Stimulated activated CD4-positive, alpha-beta T cell treated with anti-CD3 and anti-CD28 coated beads, Interleukin-15, amount 100 ng/mL, for 24 hours (primary cell): ENCODE measurements at regions not wholly inside any gene's neighbourhood (a gene's known extent, or its start where the extent isn't known, plus 50 kb on each side); places are given as distances from the start of the nearest gene placed in this dataset.
"Not testable (repeated sequence)": the region's sequence is repeated elsewhere in the genome, so short reads cannot be mapped to it uniquely, and the experiment has no call there.

Source experiments
- DNase-seq: peaks from one replicate; pipeline ENCODE4 v3.0.0-alpha.2; 2020

DNA sequence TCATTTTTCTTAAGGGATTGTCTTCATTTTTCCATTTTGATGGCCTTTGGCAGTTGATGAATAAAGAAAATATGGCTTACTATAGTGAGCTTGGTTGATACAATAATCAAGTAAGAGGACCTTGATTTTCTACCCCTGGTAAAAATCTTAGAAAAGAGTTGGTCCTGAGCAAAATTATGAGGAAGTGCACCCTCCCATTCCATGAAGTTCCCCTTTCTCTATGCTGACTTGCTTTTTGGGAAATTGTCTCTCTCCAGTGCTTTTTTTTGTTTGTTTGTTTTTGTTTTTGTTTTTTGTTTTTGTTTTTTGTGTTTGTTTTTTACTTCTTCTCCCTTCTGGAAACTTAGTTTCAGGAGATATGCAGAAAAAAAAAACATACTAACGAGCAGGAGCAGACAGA is 449.2 kb upstream of the ACTBL2 start:
- DNase-seq: no peak

DNA sequence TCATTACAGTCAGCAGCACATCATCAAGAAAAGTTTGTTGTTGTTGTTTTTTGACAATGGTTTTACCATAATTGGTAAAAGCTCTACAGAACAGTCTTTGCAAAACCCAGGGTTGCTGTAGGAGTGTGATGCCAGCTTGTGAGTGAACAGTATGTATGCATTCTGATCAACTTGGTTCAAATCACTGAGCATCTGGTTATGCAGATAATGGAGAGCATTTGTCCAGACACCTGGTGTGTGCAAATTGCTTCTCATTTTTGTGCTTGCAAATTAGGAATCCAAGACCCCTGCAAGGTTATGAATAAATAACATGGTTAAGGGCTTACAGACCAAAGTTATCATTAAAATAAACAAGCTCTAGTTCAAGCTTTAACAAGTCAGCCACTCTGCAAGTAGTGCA is 448.7 kb upstream of the ACTBL2 start:
- no peak for DNase-seq

- no peak for DNase-seq
These were observed 446.7 kb upstream of the ACTBL2 start for GRCh38 chr5:57929271-57929670.

GRCh38 chr5:57923094-57923493 is 440.5 kb upstream of the ACTBL2 start:
- DNase-seq: not testable (repeated sequence)

DNA sequence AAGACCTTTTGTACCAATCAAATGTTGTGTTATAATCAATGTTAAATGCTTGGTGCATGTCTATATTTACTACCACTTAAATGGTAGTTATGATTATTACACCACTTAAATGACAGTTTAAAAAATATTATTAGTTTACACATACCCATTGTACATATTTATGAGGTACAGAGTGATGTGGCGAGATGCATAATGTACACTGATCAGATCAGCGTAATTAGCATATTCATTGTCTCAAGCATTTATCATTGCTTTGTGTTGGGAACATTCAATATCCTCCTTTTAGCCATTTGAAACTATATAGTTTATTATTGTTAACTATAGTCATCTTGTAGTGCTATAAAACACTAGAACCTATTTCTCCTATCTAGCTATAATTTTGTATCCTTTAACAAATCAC is 434.4 kb upstream of the ACTBL2 start:
- no peak for DNase-seq

- no peak for DNase-seq
These were observed 432.9 kb upstream of the ACTBL2 start for GRCh38 chr5:57915536-57915935.

- DNase-seq: no peak
These were observed 428.8 kb upstream of the ACTBL2 start for GRCh38 chr5:57911438-57911837.

DNA sequence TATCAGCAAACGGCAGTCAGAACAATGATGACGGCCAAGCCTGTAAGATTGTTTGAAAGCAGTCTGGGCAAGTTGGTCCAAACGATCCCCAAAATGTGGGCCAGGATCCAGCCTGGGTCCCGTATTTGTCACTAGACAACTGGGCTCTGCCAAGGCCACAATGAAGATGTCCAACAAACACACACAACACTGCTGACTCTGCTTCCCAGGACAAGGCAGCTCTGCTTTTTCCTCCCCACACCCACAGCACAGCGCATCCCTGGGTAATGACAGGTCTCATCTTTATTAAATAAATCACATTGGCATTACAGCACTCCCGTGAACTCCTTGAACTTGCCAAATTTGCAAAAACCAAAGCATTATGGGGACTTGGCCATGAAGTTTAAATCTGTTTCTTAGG is 424.1 kb upstream of the ACTBL2 start:
- no peak for DNase-seq

DNA sequence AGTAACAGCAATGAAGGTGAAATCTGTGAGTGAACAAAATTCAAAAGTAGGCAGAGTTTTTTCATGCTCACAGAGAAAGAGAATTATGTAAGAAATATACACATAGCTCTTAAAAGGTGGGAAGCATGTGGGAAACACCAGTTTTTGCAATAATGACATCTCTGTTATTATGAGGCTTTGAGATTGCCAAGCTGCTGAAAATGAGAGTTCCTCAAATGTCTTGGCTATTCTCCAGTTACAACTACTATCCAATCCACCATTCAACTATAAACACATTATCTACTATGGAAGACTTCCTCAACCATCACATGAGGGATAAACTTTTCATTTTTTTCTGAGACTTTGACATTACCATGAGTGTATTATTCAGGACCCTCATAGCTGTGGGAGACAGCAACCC is 420.8 kb upstream of the ACTBL2 start:
- no peak for DNase-seq

GRCh38 chr5:57902095-57902494 is 419.5 kb upstream of the ACTBL2 start:
- no peak for DNase-seq

- DNase-seq: no peak
These were observed 417.9 kb upstream of the ACTBL2 start for GRCh38 chr5:57900381-57900944.

- no peak for DNase-seq
These were observed 414.0 kb upstream of the ACTBL2 start for GRCh38 chr5:57896576-57896975.

DNA sequence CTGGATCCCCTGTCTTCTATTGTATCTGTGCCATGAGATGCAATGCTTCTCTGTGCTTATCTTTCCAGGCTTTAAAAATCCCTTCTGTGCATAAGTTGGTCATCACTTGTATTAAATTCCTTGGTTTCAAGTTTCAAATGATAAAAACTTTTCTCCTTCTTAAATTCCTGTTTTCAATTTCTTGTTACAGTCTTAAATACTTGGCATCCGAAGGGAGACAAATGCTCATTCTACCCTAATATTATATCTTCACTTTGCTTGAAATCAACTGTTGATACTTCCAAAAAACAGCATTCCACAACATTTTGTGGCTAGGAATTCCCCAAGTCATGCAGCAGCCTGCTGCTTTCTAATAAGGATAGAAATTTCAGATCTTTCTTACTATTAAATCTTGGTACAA is 413.2 kb upstream of the ACTBL2 start:
- DNase-seq: no peak

DNA sequence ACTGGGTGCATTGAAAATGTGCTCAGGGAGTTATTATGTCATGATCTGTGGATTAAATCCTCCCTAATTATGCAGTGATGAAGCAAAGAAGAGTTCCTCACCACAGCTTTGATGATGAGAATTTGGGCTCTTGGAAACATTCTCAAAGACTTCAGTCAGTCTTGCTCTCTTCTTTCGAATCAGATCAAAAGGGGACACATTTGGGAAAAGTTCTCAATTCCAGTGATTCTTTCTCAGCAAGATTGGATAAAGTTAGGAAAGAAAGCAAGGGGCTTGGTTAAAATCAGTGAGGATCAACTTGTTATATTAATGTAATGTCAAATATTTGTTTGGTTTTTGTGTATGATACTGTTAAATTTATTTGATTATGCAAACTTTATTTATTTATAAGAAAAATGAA is 411.3 kb upstream of the ACTBL2 start:
- DNase-seq: no peak

GRCh38 chr5:57891443-57891842 is 408.8 kb upstream of the ACTBL2 start:
- no peak for DNase-seq

GRCh38 chr5:57889558-57889957 is 406.9 kb upstream of the ACTBL2 start:
- DNase-seq: no peak

DNA sequence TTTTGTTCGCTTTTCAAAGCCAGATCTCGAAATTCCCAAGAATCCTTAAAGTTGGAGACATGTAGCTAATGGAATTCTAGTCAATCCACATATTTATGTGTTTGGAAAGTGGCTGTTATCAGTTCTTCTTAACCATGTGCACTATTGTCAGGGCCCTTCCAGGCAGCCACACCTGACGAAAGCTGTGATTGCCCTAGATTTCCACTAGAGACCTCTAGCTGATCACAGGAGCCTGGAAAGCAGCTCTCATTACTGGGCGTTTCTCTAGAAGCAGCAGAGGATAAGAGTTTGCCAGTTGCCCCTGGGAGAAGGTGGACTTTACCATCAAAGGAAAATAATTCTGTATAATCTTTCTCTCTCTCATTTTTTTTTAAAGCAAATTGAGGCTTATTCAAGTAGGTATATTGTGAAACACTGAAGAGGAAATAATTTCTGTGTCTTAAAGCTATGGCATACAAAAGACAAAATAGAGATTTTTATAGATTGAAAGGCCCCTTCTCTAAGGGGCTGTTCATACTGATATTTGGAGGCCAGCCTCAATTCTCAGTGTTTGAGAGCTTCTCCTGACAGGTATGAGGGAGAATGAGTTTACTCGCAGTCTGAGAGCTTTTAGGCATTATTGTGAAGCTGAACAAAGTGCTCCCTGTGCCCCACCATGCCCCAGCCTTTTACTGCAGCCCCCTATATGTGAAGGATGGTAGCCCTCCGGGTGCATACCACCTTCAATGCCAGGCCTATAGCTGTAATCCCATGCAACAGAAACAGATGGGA is 405.4 kb upstream of the ACTBL2 start:
- DNase-seq: no peak

DNA sequence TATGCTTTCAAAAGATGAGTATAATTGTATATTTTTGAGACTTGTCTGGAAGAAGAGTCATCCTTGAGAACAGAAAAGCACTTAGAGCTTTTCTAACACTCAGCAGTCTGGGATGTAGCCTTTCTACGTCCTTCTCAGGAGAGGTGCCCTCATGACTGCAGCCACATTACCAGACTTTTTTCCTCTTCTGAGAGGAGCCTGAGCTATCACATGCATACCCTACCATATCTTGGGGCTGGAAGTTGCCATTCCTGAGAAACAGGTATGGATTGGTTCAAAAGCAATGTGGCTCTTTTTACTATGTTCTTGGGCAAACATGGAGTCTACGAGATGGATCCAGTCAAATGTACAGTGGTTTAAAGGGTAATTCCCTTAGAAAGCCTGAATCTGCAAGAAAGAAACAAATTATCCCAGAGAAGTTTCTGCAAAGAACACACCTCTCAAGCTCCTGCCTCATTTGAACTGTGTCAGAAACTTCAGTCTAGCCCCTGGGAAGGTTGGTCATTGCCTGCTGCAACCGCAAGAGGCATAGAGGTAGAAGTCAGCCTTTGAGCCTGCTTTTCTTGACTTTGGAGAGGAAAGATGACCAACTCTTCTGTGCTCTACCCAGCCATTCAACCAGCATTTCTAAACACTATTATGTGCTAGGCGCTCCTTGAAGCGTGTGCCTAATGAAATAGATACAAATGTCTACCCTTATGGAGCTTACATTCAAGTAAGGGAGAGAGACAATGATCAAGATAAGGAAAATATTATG is 401.9 kb upstream of the ACTBL2 start:
- DNase-seq: no peak

- no peak for DNase-seq
These were observed 397.6 kb upstream of the ACTBL2 start for GRCh38 chr5:57880216-57880615.

DNA sequence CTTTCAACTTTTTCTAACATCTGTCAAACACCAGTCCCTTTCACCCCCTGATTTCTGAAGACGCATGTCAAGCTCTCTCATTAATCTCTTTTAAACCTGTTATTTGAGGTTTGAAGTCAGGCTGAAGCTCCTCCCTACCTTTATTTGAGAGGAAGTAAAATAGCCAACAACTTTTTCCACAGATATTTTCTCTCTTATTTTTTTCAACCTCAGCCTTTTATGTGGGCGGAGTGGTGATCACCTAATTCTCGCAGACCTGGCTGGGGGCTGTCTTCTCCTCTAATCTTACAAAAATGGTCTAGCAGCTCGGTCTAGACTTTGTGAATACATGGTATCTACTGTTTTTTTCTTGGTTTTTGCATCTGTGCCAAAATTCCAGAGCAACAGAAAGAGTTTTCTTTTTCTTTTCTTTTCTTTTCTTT is 395.7 kb upstream of the ACTBL2 start:
- no peak for DNase-seq

- no peak for DNase-seq
These were observed 388.9 kb upstream of the ACTBL2 start for GRCh38 chr5:57871496-57871895.

- not testable (repeated sequence) for DNase-seq
These were observed 387.7 kb upstream of the ACTBL2 start for GRCh38 chr5:57870267-57870666.

- no peak for DNase-seq
These were observed 381.1 kb upstream of the ACTBL2 start for GRCh38 chr5:57863661-57864060.

GRCh38 chr5:57862942-57863341 is 380.3 kb upstream of the ACTBL2 start:
- no peak for DNase-seq
